HG02623 (cell line): ENCODE measurements at regions not wholly inside any gene's neighbourhood (a gene's known extent, or its start where the extent isn't known, plus 50 kb on each side); places are given as distances from the start of the nearest gene placed in this dataset.
A peak's percentile ranks its signal among the peaks of the same experiment; 100 is the strongest.

Source experiments
- ATAC-seq: cut with Tn5 transposase; IDR thresholded peaks from one replicate; pipeline ENCODE4 v1.9.1; 2021; ENCODE audit warnings: moderate library complexity; ENCODE audit not compliant: unreplicated experiment

DNA sequence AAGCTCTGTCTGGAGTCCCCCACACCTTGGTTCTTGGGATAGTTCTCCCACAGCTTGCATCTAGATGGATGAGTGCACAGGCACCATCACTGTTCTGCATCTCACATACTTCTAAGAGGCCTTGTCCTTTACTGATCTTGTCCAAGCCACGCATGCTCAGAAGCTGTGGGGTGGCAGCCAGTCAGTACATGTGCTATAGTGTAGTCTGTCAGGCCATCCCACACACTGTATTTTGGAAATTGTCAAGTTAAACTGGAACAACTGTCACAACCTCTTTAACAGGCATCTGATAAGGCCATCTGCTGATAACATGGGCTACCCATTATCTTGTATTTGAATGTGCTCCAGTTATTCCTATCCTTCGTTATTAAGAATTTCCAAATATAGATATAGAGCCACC, 296.5 kb upstream of the AZI2 start:
- ATAC-seq, result no peak

GRCh38 chr3:28646435-28646834, 297.8 kb upstream of the AZI2 start:
- no peak for ATAC-seq

GRCh38 chr3:28649266-28649665, 300.6 kb upstream of the AZI2 start:
- no peak for ATAC-seq

- no peak for ATAC-seq
These were observed 302.5 kb upstream of the AZI2 start for GRCh38 chr3:28651159-28651558.

DNA sequence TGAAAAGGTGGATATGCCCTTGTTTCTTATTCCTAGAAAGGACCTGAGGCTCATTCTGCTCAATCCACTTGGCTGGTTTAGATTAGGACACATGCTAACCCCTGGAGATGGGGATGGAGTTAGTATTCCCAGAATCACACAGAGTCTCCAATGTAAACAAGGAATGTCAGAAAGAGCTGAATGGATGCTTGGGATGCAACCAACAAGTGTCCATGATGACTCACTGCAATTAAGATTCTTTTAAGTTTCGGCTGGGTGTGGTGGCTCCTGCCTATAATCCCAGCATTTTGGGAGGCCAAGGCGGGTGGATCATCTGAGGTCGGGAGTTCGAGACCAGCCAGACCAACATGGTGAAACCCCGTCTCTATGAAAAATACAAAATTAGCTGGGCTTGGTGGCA, 315.5 kb upstream of the AZI2 start:
- ATAC-seq, result no peak

- peak; percentile 93 for ATAC-seq
These were observed 319.3 kb upstream of the AZI2 start for GRCh38 chr3:28667646-28668621.

DNA sequence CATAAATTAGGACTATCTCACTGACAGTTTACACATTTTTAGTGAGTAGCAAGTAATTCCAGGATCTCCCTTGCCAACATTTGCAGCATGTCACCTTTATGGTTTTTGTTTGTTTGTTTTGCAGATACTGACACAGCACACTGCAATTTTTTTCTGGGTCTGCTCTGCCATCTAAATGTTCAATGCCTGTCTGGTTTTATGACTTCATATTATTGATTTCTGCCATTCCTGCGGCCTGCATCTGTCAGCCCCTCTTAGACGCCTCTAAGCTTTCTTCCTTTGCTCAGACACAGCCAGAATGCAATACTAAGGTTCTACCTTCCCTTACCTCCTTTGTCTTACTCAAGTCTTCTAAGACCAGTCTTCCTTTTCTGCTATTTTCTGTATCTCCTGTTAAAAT, 321.2 kb upstream of the AZI2 start:
- no peak for ATAC-seq

- ATAC-seq, result no peak
These were observed 323.8 kb upstream of the AZI2 start for GRCh38 chr3:28672406-28672805.

- ATAC-seq, result no peak
These were observed 324.8 kb upstream of the AZI2 start for GRCh38 chr3:28673446-28673845.

DNA sequence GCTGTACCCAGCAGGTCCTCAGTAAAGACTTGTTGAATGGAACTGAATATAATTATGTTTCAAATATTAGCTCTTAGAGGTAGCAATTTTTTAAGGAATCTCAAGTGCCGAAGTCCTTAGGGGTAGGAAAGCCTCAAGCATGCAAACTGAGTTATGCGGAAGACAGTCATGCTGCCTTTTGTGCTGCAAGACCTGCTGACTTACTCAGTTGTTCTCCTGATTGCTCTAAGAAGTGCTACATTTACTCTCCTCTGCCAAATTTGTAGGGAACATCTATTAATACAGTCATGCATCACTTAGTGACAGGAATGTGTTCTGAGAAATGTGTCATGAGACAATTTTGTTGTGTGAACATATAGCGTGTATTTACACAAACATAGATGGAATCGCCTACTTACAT, 325.6 kb upstream of the AZI2 start:
- ATAC-seq, result no peak

- ATAC-seq, result no peak
These were observed 329.0 kb upstream of the AZI2 start for GRCh38 chr3:28677581-28677980.

DNA sequence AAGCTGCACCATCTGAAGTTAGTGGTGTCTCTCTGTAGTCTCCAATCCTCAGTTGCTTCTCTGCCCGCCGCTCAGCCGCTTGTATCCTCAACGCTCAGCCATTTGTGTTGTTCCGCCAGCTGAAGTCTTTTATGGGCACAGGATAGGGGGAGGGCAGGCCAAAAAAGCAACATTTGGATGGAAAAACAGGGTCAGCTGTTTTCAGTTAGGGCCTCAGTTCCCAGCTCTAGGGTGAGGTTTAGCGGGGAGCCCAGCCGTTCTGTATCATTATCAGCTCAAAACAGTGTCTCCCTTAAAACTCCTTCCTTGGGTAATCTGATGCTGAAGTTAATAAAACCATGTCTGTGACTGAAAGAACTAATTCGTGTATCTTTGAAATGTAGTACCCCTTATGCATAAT, 329.5 kb upstream of the AZI2 start:
- ATAC-seq, result no peak

DNA sequence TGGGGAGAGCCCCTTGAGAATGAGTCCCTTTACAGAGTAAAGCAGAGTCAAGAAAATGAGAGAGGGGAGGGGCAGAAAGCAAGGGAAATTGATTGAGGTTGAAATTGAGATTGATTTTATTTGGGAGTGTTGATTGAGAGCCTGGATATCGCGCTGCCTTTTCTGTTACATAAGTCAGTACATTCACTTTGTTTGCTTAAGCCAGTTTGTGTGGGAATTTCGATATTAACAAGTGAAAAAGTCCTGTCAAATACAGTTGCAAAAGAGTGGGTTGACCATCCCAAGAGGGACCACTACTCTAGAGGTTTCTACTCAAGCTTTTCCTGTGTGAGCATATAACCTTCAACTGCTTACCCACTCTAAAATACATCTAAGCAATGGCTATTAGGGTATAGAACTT, 331.4 kb upstream of the AZI2 start:
- no peak for ATAC-seq

DNA sequence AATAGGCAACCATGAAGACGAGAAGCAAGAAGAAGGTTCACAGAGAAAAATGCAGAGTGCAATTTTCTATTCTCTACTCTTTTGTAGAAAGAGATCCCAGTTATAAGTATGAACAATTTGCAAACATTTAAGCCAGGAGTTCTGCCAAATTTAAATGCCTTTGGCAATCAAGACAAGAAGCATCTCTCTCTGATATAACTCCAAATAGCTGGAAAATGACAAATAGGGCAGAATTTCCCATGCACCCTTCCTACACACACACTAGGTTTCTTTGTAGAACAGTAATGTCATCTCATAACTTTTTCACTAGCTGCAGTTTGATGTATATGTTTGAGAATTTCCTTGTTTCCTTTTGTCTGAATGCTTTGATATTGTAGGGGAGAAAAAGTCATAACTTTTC, 333.5 kb upstream of the AZI2 start:
- no peak for ATAC-seq

DNA sequence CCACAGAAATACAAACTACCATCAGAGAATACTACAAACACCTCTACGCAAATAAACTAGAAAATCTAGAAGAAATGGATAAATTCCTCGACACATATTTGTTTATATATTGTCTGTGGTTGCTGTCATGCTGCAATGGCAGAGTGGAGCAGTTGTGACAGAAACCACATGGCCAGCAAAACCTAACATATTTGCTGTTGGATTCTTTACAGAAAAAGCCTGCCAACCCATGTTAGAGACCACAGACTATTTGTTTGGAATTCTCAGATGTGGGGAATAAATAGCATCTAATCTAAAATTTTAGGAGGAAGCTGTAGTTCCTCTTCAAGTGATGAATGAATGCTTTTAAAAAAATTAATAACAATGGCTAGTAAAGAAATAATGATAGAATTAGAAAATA, 341.6 kb upstream of the AZI2 start:
- no peak for ATAC-seq

- ATAC-seq, result no peak
These were observed 350.1 kb upstream of the AZI2 start for GRCh38 chr3:28698706-28699105.

- ATAC-seq, result no peak
These were observed 350.7 kb upstream of the AZI2 start for GRCh38 chr3:28699283-28699682.

DNA sequence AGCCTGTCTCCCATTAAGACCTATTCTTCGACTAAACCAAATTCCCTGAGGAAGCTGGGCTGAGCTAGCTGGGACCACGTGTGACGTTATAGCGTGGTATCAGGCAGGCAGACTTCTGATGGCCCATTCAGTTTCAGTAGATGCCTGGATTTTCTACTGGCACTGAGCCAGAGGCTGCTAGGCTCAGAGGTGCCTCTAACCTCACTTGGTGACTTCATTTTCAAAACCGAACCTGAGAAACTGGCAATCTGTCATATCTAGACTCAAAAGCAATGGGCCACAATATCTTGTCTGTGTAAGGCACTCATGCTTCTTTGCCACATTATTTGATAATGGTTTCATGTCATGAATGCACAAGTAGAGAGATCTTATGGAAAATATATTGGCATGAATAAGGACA, 352.1 kb upstream of the AZI2 start:
- ATAC-seq, result no peak

DNA sequence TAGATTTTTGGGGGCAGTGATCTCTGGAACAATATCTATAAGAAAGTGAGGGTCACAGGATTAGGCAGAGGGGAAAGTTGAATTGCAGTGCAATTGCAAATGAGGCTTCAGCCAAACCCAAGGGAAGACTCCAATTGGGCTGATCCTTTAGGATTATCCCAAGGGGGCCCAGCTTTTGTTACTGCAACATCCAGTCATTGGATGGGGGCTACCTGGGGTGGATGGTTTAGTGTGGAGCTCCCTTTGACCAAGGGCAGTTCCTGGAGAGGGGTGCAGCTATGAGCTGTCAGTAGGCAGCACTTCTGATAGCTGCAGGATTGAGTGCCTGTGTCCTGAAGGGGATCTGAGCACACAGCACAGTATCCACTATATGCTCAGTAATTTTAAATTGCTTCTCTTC, 355.2 kb upstream of the AZI2 start:
- ATAC-seq, result no peak

- ATAC-seq, result no peak
These were observed 362.7 kb upstream of the AZI2 start for GRCh38 chr3:28711293-28711692.

- ATAC-seq, result no peak
These were observed 368.3 kb upstream of the AZI2 start for GRCh38 chr3:28716939-28717338.

DNA sequence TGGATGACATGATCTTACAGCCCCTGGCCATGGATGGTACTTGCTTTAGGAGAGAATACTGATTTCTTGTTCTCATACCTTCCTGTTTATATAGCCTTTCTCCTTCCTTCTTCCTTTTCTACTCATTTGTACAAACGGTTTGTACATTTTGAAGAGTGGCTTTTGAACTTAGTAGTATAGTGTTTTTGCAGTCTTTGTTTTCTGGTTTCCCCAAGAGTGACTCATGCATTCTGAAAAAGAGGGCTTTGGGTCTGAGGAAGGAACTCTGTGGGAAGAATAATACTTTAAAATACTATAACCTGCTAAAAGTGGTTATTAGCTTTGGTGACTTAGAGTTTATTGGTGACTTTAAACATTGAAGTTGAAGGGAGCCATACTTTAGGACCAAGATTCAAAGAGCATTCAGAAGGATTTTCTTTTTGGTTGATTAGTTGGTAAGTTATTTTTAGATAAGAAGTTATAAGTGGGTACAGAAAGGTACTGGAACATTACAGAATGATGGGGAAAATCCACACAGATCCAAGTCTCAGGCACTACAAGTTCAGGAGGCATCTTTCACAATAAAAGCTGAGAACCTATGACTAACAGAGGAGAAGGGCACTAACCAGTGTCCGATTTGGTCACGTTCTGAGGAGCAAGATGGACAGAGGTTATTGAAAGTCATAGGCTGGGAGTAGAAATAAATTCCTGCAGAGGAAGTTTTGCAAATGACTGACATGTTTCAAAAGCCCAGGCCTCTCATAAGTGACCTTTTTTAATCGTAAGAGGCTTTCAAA, 369.6 kb upstream of the AZI2 start:
- no peak for ATAC-seq
